ENCODE measurements at regions not wholly inside any gene's neighbourhood (a gene's known extent, or its start where the extent isn't known, plus 50 kb on each side); places are given as distances from the start of the nearest gene placed in this dataset.

GRCh38 chr12:90589956-90590355 lies 365.0 kb downstream of the CCER1 start:
- no peak overlapping the region for H3K4me3 ChIP-seq (replicated peaks; ENCODE audit: low read depth, low read length)
- DNase-seq (ENCODE audit: low read depth), result no peak
- TF ChIP-seq CTCF (IDR thresholded peaks at IDR 0.05; ENCODE audit: low read length, missing control alignments), result no peak

GRCh38 chr12:90585640-90586304 lies 369.2 kb downstream of the CCER1 start:
- no peak for DNase-seq (ENCODE audit: low read depth)
- no peak overlapping the region for H3K4me3 ChIP-seq (replicated peaks; ENCODE audit: low read depth, low read length)
- TF ChIP-seq CTCF (IDR thresholded peaks at IDR 0.05; ENCODE audit: low read length, missing control alignments), result no peak

DNA sequence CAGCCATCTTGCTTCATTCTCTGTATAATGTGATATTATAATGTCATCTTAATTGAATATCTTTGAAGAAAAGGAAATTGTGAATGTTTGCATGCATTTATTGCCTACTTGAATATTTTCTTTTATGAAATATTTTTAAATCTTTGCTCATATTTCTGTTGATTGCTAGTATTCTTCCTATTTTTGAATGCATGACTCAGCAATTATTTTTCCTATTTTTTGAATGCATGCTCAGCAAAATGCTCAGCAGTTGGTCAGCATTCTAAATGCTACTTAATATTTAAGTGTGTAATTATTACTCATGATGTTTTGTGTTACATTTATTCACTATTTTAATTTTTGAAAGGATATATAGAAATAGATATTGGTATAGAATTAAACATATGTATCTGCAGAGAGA lies 378.3 kb downstream of the CCER1 start:
- H3K4me3 ChIP-seq (replicated peaks; ENCODE audit: low read depth, low read length), result no peak overlapping the region
- DNase-seq (ENCODE audit: low read depth), result no peak
- no peak for TF ChIP-seq CTCF (IDR thresholded peaks at IDR 0.05; ENCODE audit: low read length, missing control alignments)

DNA sequence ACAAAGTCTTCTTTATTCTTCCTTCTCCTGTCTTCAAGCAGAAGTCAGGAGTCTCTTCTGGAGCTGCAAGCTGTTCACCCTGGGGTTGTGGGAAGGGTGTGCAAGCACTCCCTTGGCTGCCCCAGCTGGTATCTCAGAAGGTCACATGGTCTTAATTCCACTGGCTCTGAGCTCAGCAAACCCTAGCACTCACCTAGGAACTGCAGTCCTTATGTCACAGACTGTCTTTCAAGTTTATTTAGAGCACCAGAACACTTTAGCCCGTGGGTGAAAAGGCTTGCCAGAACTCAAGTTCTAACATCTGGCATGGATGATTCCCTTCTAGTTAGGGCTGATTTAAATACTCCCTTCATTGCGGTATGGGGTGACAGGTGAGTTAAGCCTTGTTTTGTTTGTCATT lies 379.0 kb downstream of the CCER1 start:
- H3K4me3 ChIP-seq (replicated peaks; ENCODE audit: low read depth, low read length), result no peak overlapping the region
- no peak for TF ChIP-seq CTCF (IDR thresholded peaks at IDR 0.05; ENCODE audit: low read length, missing control alignments)
- DNase-seq (ENCODE audit: low read depth), result no peak

DNA sequence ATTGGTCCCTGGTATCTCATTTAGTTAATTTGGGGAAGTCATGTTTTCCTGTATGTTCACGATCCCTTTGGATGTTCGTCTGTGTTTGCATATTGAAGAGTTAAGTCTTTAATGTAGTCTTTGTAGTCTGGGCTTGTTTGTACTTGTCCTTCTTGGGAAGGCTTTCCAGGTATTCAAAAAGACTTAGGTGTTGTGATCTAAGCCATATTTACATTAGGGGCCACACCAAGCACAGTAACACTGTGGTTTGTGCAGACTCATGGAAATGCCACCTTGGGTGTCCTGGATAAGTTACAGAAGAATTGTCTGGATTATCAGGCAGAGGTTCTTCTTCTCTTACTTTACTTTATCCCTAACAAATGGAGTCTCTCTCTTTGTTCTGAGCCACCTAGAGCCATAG lies 380.3 kb downstream of the CCER1 start:
- no peak for TF ChIP-seq CTCF (IDR thresholded peaks at IDR 0.05; ENCODE audit: low read length, missing control alignments)
- no peak for DNase-seq (ENCODE audit: low read depth)
- no peak overlapping the region for H3K4me3 ChIP-seq (replicated peaks; ENCODE audit: low read depth, low read length)

- no peak for TF ChIP-seq CTCF (IDR thresholded peaks at IDR 0.05; ENCODE audit: low read length, missing control alignments)
- H3K4me3 ChIP-seq (replicated peaks; ENCODE audit: low read depth, low read length), result no peak overlapping the region
- DNase-seq (ENCODE audit: low read depth), result no peak
Measured at GRCh38 chr12:90572778-90573177, 382.2 kb downstream of the CCER1 start.

DNA sequence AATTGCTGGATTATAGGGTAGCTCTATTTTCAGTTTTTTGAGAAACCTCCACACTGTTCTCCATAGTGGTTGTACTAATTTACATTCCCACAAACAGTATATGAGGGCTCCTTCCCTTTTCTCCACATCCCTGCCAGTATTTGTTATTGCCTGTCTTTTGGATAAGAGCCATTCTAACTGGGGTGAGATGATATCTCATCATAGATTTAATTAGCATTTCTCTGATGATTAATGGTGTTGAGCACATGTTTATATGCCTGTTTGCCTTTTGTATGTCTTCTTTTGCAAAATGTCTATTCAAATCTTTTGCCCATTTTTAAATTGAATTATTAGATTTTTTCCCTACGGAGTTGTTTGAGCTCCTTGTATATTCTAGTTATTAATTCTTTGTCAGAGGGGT lies 385.3 kb downstream of the CCER1 start:
- H3K4me3 ChIP-seq (replicated peaks; ENCODE audit: low read depth, low read length), result no peak overlapping the region
- no peak for TF ChIP-seq CTCF (IDR thresholded peaks at IDR 0.05; ENCODE audit: low read length, missing control alignments)
- no peak for DNase-seq (ENCODE audit: low read depth)
